GM23338 (cell line): ENCODE measurements at regions not wholly inside any gene's neighbourhood (a gene's known extent, or its start where the extent isn't known, plus 50 kb on each side); places are given as distances from the start of the nearest gene placed in this dataset.

ENCODE experiments used
- EZH2 ChIP-seq: fragments of 200-600 bp; sonication (generic); IDR thresholded peaks from one replicate; pipeline ENCODE4 v1.8.0; 2017; ENCODE audit warnings: antibody characterized with exemption, mild to moderate bottlenecking, low read depth; ENCODE audit not compliant: unreplicated experiment
- EZH2phosphoT487 ChIP-seq: fragments of 200-600 bp; sonication (generic); IDR thresholded peaks from one replicate; pipeline ENCODE4 v1.8.1; 2018; ENCODE audit warnings: antibody characterized with exemption; ENCODE audit not compliant: unreplicated experiment
- TF ChIP-seq, protein P1 (sequence below), 2 experiments: fragments of 200-600 bp in 1 of 2; sonication (generic) in 1 of 2; conservative IDR thresholded peaks; 2 replicates each; pipeline versions ENCODE4 v1.5.1 to v1.6.1; 2016 to 2017; ENCODE audit warnings: antibody characterized with exemption in 2 of 2, low read depth in 2 of 2, mild to moderate bottlenecking in 2 of 2, moderate library complexity in 1 of 2

DNA sequence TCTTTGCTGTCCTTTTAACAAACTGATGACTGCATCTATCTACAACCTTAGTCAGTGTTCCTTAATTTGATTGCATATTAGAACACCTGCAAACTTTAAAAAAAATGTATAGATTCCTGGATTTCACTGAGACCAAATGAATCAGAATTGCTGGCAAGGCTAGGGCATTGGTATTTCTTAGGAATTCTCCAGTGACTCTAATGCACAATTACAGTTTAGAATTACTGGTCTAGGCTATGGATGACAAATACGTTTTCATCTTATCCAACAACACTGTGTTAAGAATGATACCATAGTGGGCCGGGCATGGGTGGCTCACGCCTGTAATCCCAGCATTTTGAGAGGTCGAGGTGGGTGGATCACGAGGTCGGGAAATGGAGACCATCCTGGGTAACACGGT, 545.9 kb upstream of the RIOK2 start:
- TF ChIP-seq EZH2phosphoT487 (no peak), EZH2 (no peak)
- TF ChIP-seq, protein P1, sequence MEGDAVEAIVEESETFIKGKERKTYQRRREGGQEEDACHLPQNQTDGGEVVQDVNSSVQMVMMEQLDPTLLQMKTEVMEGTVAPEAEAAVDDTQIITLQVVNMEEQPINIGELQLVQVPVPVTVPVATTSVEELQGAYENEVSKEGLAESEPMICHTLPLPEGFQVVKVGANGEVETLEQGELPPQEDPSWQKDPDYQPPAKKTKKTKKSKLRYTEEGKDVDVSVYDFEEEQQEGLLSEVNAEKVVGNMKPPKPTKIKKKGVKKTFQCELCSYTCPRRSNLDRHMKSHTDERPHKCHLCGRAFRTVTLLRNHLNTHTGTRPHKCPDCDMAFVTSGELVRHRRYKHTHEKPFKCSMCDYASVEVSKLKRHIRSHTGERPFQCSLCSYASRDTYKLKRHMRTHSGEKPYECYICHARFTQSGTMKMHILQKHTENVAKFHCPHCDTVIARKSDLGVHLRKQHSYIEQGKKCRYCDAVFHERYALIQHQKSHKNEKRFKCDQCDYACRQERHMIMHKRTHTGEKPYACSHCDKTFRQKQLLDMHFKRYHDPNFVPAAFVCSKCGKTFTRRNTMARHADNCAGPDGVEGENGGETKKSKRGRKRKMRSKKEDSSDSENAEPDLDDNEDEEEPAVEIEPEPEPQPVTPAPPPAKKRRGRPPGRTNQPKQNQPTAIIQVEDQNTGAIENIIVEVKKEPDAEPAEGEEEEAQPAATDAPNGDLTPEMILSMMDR (conservative IDR thresholded peaks at IDR 0.05; ENCODE audit: low read depth in 2 of 2) = no peak
